Cardiac fibroblast (primary cell): ENCODE measurements at regions not wholly inside any gene's neighbourhood (a gene's known extent, or its start where the extent isn't known, plus 50 kb on each side); places are given as distances from the start of the nearest gene placed in this dataset.

Experiments used
- DNase-seq, 2 donors: peaks; one replicate each; pipeline versions ENCODE4 v3.0.0 to v3.0.0-alpha.2; 2010; ENCODE audit warnings: low read depth in 2 of 2
- H3K4me3 ChIP-seq, 2 donors: replicated peaks in 1 of 2; 1 replicate in 1 of 2; 2 replicates in 1 of 2; pipeline ENCODE4 v1.5.1; 2011; ENCODE audit warnings: low read depth in 2 of 2, low read length in 2 of 2, mild to moderate bottlenecking in 2 of 2, moderate library complexity in 1 of 2
- TF ChIP-seq, protein P1 (sequence below): IDR thresholded peaks from one replicate; pipeline ENCODE4 v1.5.1; 2011; ENCODE audit warnings: low read depth, mild to moderate bottlenecking, low read length, inconsistent platforms

DNA sequence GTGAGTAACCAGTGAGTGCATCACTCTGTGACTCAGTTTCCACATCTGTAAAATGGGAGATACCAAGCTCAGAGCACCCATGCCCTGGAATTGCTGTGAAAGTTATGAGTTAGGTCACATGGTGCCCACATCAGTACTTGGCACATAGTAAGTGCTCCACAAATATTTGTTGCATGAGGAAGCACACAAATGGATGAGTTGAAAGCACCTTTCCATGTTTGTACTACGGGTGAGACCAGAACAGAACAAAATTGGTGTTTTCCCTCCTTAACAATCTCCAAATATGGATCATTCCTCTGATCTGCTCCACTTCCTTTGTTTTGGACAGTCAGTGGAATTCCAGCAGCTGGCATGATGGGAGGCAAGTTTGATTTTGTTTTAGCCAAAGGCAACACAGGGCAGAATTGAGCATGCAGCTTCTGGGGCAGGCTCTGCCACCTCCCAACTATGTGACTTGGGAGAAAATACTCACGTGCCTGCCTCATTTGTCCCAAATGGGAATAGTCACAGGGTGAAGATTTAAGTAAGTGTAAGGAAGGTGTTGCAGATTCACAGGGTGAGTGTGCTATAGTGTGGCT lies 503.7 kb upstream of the SULF2 start:
- TF ChIP-seq, protein P1, sequence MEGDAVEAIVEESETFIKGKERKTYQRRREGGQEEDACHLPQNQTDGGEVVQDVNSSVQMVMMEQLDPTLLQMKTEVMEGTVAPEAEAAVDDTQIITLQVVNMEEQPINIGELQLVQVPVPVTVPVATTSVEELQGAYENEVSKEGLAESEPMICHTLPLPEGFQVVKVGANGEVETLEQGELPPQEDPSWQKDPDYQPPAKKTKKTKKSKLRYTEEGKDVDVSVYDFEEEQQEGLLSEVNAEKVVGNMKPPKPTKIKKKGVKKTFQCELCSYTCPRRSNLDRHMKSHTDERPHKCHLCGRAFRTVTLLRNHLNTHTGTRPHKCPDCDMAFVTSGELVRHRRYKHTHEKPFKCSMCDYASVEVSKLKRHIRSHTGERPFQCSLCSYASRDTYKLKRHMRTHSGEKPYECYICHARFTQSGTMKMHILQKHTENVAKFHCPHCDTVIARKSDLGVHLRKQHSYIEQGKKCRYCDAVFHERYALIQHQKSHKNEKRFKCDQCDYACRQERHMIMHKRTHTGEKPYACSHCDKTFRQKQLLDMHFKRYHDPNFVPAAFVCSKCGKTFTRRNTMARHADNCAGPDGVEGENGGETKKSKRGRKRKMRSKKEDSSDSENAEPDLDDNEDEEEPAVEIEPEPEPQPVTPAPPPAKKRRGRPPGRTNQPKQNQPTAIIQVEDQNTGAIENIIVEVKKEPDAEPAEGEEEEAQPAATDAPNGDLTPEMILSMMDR, result no peak
- peak in 1 of 2 donors; percentile 9 for DNase-seq
- H3K4me3 ChIP-seq, result no peak overlapping the region

DNA sequence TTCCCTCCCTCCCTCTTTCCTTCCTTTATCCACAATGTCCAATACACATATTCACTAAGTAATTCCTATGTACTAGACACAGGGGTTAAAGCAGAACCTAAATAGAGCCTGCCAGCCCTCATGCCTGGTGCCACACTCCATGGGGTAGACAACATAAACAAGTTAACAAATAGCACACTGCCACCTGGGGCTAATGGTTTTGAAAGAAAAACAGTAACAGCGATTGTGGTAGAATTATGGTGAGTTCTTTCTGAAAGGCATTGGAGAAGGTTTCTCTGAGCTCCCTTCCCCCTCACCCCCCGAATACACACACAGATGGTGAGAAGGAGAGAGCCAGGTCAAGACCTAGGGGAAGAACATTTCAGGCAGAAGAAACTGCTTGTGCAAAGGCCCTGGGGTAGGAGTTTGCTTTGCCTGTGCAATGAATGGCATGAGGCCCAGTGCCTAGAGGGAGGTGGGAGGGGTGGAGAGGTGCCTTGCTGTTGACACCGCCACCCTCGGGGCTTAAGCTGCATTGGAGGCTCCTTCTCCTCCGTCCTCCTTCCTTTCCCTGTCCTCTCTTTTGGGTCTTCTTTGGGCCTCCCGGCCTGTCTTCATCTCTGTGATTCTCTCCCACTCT lies 502.4 kb upstream of the SULF2 start:
- TF ChIP-seq, protein P1, result no peak
- no peak overlapping the region for H3K4me3 ChIP-seq
- no peak for DNase-seq

DNA sequence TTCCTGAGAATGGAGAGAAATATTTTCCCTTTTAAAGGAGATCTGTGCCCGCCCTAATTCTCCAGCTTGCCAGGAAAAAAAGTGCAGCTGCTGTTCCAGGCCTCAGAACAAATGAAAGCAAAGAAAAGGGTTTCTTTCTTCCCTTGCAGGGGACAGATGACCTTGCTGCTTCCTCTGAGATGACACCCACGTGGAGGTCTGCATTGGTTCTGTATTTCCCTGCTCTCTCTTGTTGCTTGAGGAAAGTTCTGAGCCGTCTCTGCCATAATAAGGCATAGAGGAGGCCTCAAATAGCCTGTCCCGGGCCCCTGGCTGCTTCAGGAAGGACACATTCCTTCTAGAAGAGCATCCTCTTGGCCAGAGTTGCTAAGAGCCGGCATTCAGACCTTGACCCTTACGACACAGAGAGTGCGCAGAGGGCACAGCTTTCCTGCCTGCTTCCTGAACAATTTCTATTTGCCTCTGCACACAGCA lies 501.8 kb upstream of the SULF2 start:
- TF ChIP-seq, protein P1, result no peak
- H3K4me3 ChIP-seq, result no peak overlapping the region
- DNase-seq, result peak; percentile 11 to 55

DNA sequence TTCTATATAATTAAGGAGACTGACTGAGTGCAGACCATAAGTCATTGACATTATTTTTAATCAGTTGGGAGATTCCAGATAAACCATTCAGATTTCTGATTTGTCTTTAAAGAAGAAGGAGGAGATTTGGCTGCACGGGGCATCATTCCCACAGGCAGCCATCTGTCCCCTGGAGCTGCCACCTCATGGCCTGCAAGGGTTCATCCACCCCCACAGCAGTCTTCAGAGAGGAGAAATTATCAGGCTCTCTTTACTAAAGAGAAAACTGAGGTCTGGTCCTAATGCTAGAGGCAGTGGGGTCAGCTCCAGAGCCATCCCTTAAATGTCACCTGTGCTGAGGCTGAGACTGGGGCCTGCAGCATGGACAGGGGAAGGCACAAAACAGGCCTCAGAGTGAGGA lies 501.3 kb upstream of the SULF2 start:
- DNase-seq, result no peak
- TF ChIP-seq, protein P1, result no peak
- H3K4me3 ChIP-seq, result no peak overlapping the region

DNA sequence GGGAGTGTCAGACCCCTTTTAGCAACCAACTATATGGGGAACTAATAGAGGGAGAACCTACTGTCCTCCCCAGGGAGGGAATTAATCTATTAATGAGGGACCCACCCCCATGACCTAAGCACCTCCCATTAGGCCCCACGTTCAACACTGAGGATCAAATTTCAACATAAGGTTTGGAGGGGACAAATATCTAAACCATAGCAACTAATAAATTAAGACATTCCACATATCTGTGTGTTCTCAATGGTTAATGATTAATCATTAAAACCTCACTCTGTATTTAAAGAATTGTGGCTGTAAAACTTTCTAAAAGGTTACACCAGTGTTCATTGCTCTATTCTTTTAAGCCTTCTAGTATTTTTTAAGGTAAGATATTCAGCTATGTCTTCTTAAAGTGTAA lies 500.4 kb upstream of the SULF2 start:
- no peak for DNase-seq
- H3K4me3 ChIP-seq, result no peak overlapping the region
- TF ChIP-seq, protein P1, result no peak

DNA sequence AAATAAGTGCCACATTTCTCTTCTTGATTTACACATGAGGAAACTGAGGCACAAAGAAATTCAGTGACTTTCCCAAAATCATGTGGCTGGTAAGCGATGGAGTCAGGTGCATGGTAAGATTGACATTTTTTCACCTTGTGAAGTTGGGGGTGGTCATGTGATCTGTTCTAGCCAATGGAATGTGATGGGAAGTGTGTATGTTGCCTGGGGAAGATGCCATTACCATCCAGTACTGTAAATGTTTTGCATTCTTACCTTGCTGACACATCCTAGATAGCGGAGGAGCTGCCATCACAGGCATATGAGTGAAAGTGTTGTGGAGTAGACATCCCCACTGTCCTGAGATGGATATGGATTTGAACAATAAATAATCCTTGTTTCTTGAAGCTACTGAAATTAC lies 499.6 kb upstream of the SULF2 start:
- TF ChIP-seq, protein P1, result no peak
- no peak overlapping the region for H3K4me3 ChIP-seq
- DNase-seq, result peak; percentile 19 to 33

DNA sequence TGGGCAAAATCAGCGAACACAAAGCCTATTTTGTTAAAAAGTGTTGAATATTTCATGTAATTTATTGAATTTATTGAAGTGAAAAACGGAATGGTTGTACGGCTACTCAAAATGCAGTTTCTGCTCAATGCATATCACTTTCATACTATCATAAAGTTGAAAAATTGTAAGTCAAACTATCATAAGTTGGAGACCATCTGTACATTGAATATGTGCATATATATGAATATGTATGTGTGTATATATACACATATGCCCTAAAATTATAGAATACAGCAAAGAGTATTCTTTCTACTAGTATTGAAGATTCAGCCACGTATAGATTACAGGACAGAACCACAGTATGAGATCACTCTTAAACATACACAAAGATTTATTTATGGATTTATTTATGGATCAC lies 499.0 kb upstream of the SULF2 start:
- H3K4me3 ChIP-seq, result no peak overlapping the region
- TF ChIP-seq, protein P1, result no peak
- no peak for DNase-seq
